ENCODE measurements at regions not wholly inside any gene's neighbourhood (a gene's known extent, or its start where the extent isn't known, plus 50 kb on each side); places are given as distances from the start of the nearest gene placed in this dataset.

- no peak for TF ChIP-seq CHD7 (IDR thresholded peaks at IDR 0.05; ENCODE audit: insufficient replicate concordance, low read length)
- no peak for TF ChIP-seq GTF2F1 (IDR thresholded peaks at IDR 0.05; ENCODE audit: borderline replicate concordance, low read depth, low read length)
- TF ChIP-seq RBBP5 (IDR thresholded peaks at IDR 0.05; ENCODE audit: borderline replicate concordance, low read depth, low read length) = no peak
Observed at GRCh38 chr17:74031316-74032090, 172.0 kb upstream of the RPL38 start (continued).
